NCI-H2081 (cell line): ENCODE measurements at regions not wholly inside any gene's neighbourhood (a gene's known extent, or its start where the extent isn't known, plus 50 kb on each side); places are given as distances from the start of the nearest gene placed in this dataset.
"Not testable (repeated sequence)": the region's sequence is repeated elsewhere in the genome, so short reads cannot be mapped to it uniquely, and the experiment has no call there.

Source experiments
- DNase-seq, 2 experiments: peaks; one replicate each; lab custom pipeline; 2025; lab: John Stamatoyannopoulos, UW

- not testable (repeated sequence) for DNase-seq
Measured at GRCh38 chr12:88891434-88891833, 311.2 kb upstream of the KITLG start.

GRCh38 chr12:88889326-88890110, 309.2 kb upstream of the KITLG start:
- no peak for DNase-seq

GRCh38 chr12:88884600-88884999, 304.3 kb upstream of the KITLG start:
- no peak for DNase-seq

- no peak for DNase-seq
Measured at GRCh38 chr12:88882662-88883061, 302.4 kb upstream of the KITLG start.

GRCh38 chr12:88880051-88880450, 299.8 kb upstream of the KITLG start:
- DNase-seq: no peak

GRCh38 chr12:88878295-88878694, 298.0 kb upstream of the KITLG start:
- DNase-seq: no peak

- DNase-seq: no peak
Measured at GRCh38 chr12:88876857-88877256, 296.6 kb upstream of the KITLG start.

- no peak for DNase-seq
Measured at GRCh38 chr12:88870000-88870737, 289.9 kb upstream of the KITLG start.

GRCh38 chr12:88868050-88868449, 287.8 kb upstream of the KITLG start:
- DNase-seq: no peak

GRCh38 chr12:88867510-88867909, 287.2 kb upstream of the KITLG start:
- no peak for DNase-seq

GRCh38 chr12:88866881-88867280, 286.6 kb upstream of the KITLG start:
- DNase-seq: no peak

- DNase-seq: no peak
Measured at GRCh38 chr12:88865537-88865936, 285.3 kb upstream of the KITLG start.

GRCh38 chr12:88860851-88861250, 280.6 kb upstream of the KITLG start:
- no peak for DNase-seq

- DNase-seq: no peak
Measured at GRCh38 chr12:88856201-88856600, 275.9 kb upstream of the KITLG start.

- no peak for DNase-seq
Measured at GRCh38 chr12:88855301-88855700, 275.0 kb upstream of the KITLG start.

- no peak for DNase-seq
Measured at GRCh38 chr12:88854260-88854659, 274.0 kb upstream of the KITLG start.

GRCh38 chr12:88847246-88847645, 267.0 kb upstream of the KITLG start:
- DNase-seq: not testable (repeated sequence)

GRCh38 chr12:88844426-88844825, 264.2 kb upstream of the KITLG start:
- no peak for DNase-seq

GRCh38 chr12:88842314-88842713, 262.0 kb upstream of the KITLG start:
- DNase-seq: no peak

GRCh38 chr12:88839486-88839885, 259.2 kb upstream of the KITLG start:
- DNase-seq: no peak

GRCh38 chr12:88836156-88836555, 255.9 kb upstream of the KITLG start:
- DNase-seq: no peak

- no peak for DNase-seq
Measured at GRCh38 chr12:88834226-88834625, 254.0 kb upstream of the KITLG start.

- DNase-seq: no peak
Measured at GRCh38 chr12:88833641-88834116, 253.4 kb upstream of the KITLG start.
